ENCODE measurements at regions not wholly inside any gene's neighbourhood (a gene's known extent, or its start where the extent isn't known, plus 50 kb on each side); places are given as distances from the start of the nearest gene placed in this dataset.

DNA sequence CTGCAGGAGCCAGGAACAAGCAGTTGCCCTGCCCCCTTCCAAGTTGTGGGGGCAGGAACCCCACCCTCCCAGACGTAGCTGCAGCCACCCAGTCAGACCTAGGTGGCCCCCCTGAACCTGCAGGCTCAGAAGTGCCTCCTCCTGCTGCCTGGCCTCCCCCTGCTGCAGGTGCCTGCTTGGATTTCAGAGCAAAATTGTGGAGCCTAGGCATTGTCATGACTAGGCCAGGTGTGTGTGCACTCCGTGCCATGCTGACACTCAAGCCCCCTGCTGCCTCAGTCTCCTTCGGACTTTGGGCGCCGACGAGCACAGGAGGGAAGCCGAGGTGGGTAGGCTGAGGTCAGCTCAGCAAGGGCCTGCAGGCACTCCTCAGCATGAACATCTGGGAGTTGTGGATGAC is 733.9 kb upstream of the ZWINT start:
- Histone ChIP-seq H3K4me1 (ENCODE audit: control insufficient read depth, extremely low read depth, insufficient read depth, low read length) (no peaks in the 10 kb centered on the region), H3K27me3 (ENCODE audit: control insufficient read depth, extremely low read depth, insufficient read depth, low read length) (no peaks in the 10 kb centered on the region), H3K4me2 (ENCODE audit: control insufficient read depth, extremely low read depth, insufficient read depth, low read depth, low read length) (no peak overlapping the region), H3K9ac (ENCODE audit: control insufficient read depth, extremely low read depth, insufficient read depth, low read length) (no peak overlapping the region), H3K9me3 (ENCODE audit: control insufficient read depth, low read depth, low read length) (no peaks in the 10 kb centered on the region), H3K9me1 (ENCODE audit: control insufficient read depth, extremely low read depth, insufficient read depth, low read length) (no peaks in the 10 kb centered on the region), H3K4me3 (ENCODE audit: control insufficient read depth in 2 of 3, extremely low read depth in 1 of 3, insufficient read depth in 2 of 3, low read depth in 1 of 3, low read length in 3 of 3) (no peak overlapping the region), H3K36me3 (ENCODE audit: control insufficient read depth in 2 of 2, extremely low read depth in 1 of 2, insufficient read depth in 2 of 2, low read length in 2 of 2) (no peaks in the 10 kb centered on the region), H3K27ac (ENCODE audit: control insufficient read depth, insufficient read depth, low read length) (no peak overlapping the region), H3K79me2 (ENCODE audit: control insufficient read depth, insufficient read depth, low read length) (no peaks in the 10 kb centered on the region), H2AFZ (ENCODE audit: control insufficient read depth, low read length) (no peak overlapping the region), H4K20me1 (ENCODE audit: control insufficient read depth, extremely low read depth, insufficient read depth, low read length) (no peaks in the 10 kb centered on the region)
- no peak for TF ChIP-seq EZH2 (IDR thresholded peaks at IDR 0.05; ENCODE audit: low read length)
- TF ChIP-seq, protein P1, sequence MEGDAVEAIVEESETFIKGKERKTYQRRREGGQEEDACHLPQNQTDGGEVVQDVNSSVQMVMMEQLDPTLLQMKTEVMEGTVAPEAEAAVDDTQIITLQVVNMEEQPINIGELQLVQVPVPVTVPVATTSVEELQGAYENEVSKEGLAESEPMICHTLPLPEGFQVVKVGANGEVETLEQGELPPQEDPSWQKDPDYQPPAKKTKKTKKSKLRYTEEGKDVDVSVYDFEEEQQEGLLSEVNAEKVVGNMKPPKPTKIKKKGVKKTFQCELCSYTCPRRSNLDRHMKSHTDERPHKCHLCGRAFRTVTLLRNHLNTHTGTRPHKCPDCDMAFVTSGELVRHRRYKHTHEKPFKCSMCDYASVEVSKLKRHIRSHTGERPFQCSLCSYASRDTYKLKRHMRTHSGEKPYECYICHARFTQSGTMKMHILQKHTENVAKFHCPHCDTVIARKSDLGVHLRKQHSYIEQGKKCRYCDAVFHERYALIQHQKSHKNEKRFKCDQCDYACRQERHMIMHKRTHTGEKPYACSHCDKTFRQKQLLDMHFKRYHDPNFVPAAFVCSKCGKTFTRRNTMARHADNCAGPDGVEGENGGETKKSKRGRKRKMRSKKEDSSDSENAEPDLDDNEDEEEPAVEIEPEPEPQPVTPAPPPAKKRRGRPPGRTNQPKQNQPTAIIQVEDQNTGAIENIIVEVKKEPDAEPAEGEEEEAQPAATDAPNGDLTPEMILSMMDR (optimal IDR thresholded peaks at IDR 0.05 in 1 of 3, IDR thresholded peaks at IDR 0.05 in 1 of 3, conservative IDR thresholded peaks at IDR 0.05 in 1 of 3; ENCODE audit: extremely low read depth in 1 of 3, insufficient read depth in 2 of 3, low read length in 3 of 3): no peak
- FAIRE-seq: no peak
- DNase-seq (ENCODE audit: low read depth, low spot score): no peak
- dilution Hi-C loops (cut with MboI; ENCODE audit: extremely low pct_ligation_motif_present, low sequenced_read_pairs): no loop called here

DNA sequence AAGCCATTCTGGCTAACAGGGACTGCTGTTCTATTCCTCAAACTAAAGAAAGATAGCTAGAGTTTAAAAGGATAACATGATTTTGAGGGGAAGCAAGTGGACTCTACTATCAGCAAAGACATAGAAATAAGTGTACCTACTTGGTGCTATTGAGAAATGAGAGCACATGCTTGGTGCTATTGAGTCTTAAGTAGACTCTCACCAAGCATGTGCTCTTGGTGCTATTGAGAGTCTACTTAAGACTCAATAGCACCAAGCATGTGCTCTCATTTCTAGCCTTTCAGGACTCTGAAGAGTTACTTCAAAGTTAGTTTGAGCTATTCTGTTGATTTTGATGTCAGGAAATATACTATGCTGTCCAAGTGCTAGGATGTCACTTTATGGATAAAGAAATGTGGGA is 733.0 kb upstream of the ZWINT start:
- Histone ChIP-seq H3K4me3 (ENCODE audit: control insufficient read depth in 2 of 3, extremely low read depth in 1 of 3, insufficient read depth in 2 of 3, low read depth in 1 of 3, low read length in 3 of 3) (no peak overlapping the region), H3K4me1 (ENCODE audit: control insufficient read depth, extremely low read depth, insufficient read depth, low read length) (no peaks in the 10 kb centered on the region), H4K20me1 (ENCODE audit: control insufficient read depth, extremely low read depth, insufficient read depth, low read length) (no peaks in the 10 kb centered on the region), H3K27ac (ENCODE audit: control insufficient read depth, insufficient read depth, low read length) (no peak overlapping the region), H3K9me1 (ENCODE audit: control insufficient read depth, extremely low read depth, insufficient read depth, low read length) (no peaks in the 10 kb centered on the region), H3K4me2 (ENCODE audit: control insufficient read depth, extremely low read depth, insufficient read depth, low read depth, low read length) (no peak overlapping the region), H3K79me2 (ENCODE audit: control insufficient read depth, insufficient read depth, low read length) (no peaks in the 10 kb centered on the region), H3K27me3 (ENCODE audit: control insufficient read depth, extremely low read depth, insufficient read depth, low read length) (no peaks in the 10 kb centered on the region), H3K9me3 (ENCODE audit: control insufficient read depth, low read depth, low read length) (no peaks in the 10 kb centered on the region), H3K36me3 (ENCODE audit: control insufficient read depth in 2 of 2, extremely low read depth in 1 of 2, insufficient read depth in 2 of 2, low read length in 2 of 2) (no peaks in the 10 kb centered on the region), H3K9ac (ENCODE audit: control insufficient read depth, extremely low read depth, insufficient read depth, low read length) (no peak overlapping the region), H2AFZ (ENCODE audit: control insufficient read depth, low read length) (no peak overlapping the region)
- no peak for TF ChIP-seq EZH2 (IDR thresholded peaks at IDR 0.05; ENCODE audit: low read length)
- TF ChIP-seq, protein P1 (optimal IDR thresholded peaks at IDR 0.05 in 1 of 3, IDR thresholded peaks at IDR 0.05 in 1 of 3, conservative IDR thresholded peaks at IDR 0.05 in 1 of 3; ENCODE audit: extremely low read depth in 1 of 3, insufficient read depth in 2 of 3, low read length in 3 of 3): no peak
- dilution Hi-C loops (cut with MboI; ENCODE audit: extremely low pct_ligation_motif_present, low sequenced_read_pairs): no loop called here
- FAIRE-seq (no peak), DNase-seq (ENCODE audit: low read depth, low spot score) (no peak)

Data from keratinocyte (primary cell).